K562 (cell line): ENCODE measurements at regions not wholly inside any gene's neighbourhood (a gene's known extent, or its start where the extent isn't known, plus 50 kb on each side); places are given as distances from the start of the nearest gene placed in this dataset.

Experiments used
- ATAC-seq: fragments of 200-7000 bp; cut with Tn5 transposase; 3 replicates; pipeline ENCODE4 v1.9.1; 2020; ENCODE audit warnings: moderate library complexity
- BruUV-seq: library from RNA; stranded (reverse); fragments of 400-500 nt; replicated peaks from 2 replicates; lab custom pipeline; 2021; lab: Mats Ljungman, UMichigan
- CTCF ChIA-PET: fragments of 300-600 bp; formaldehyde crosslinking; extraction: SDS; loops from one replicate; lab custom pipeline; 2021; ENCODE audit warnings: low intra/inter-chr PET ratio; lab: Yijun Ruan, JAX
- POLR2A ChIA-PET: fragments of 300-600, 350-650 bp; sonication (Branson Sonifier 250); formaldehyde crosslinking; extraction: SDS; loops from one replicate; lab custom pipeline; 2021; ENCODE audit warnings: antibody characterized with exemption, inconsistent platforms; lab: Yijun Ruan, JAX
- DNase-seq, 4 experiments: peaks; one replicate each; pipeline versions ENCODE4 v3.0.0 to v3.0.0-alpha.2; 2011 to 2018; ENCODE audit warnings: low spot score in 3 of 4, mixed read lengths in 3 of 4; ENCODE audit errors: extremely low read depth in 1 of 4
- FAIRE-seq: peaks from 2 replicates; lab custom pipeline; 2011; peaks lifted over from hg19 to GRCh38; lab: Jason Lieb, UNC
- H2AFZ ChIP-seq: 2 replicates; pipeline ENCODE4 v1.6.0; 2011; ENCODE audit warnings: low read depth, low read length, control low read depth, inconsistent platforms
- H3K27ac ChIP-seq: fragments of 200-600 bp; 3 replicates; pipeline ENCODE4 v1.8.0; 2011; ENCODE audit warnings: low read depth, mild to moderate bottlenecking, control low read depth, inconsistent platforms, low read length, moderate library complexity, mixed read lengths; ENCODE audit errors: extremely low read depth
- H3K27me3 ChIP-seq, 2 experiments: fragments of 300-600 bp in 1 of 2; 2 replicates in 1 of 2; 3 replicates in 1 of 2; pipeline versions ENCODE4 v1.6.0 to v1.8.0; 2011; ENCODE audit warnings: inconsistent platforms in 2 of 2, low read length in 2 of 2, mild to moderate bottlenecking in 1 of 2, mixed read lengths in 1 of 2, moderate library complexity in 1 of 2; ENCODE audit not compliant: control insufficient read depth in 2 of 2, insufficient read depth in 2 of 2
- H3K36me3 ChIP-seq: fragments of 300-600 bp; 3 replicates; pipeline ENCODE4 v1.8.0; 2011; ENCODE audit warnings: mild to moderate bottlenecking, low read length, inconsistent platforms; ENCODE audit not compliant: control insufficient read depth, insufficient read depth
- H3K4me1 ChIP-seq, 2 experiments: fragments of 200-600 bp in 1 of 2; replicated peaks in 1 of 2; 2 replicates in 1 of 2; 3 replicates in 1 of 2; pipeline versions ENCODE4 v1.5.1 to v1.8.0; 2011; ENCODE audit warnings: inconsistent platforms in 2 of 2, low read length in 2 of 2, mild to moderate bottlenecking in 1 of 2, mixed read lengths in 1 of 2, moderate library complexity in 1 of 2; ENCODE audit not compliant: control insufficient read depth in 2 of 2, insufficient read depth in 2 of 2
- H3K4me2 ChIP-seq: 2 replicates; pipeline ENCODE4 v1.6.1; 2011; ENCODE audit warnings: low read length, control low read depth, inconsistent platforms, mixed read lengths; ENCODE audit not compliant: insufficient read depth
- H3K4me3 ChIP-seq: fragments of 200-600 bp; sonication (generic), shearing (Covaris generic); 2 replicates; pipeline ENCODE4 v1.5.1; 2016; ENCODE audit warnings: control low read depth, inconsistent platforms
- H3K79me2 ChIP-seq: fragments of 200-600 bp; 3 replicates; pipeline ENCODE4 v1.8.0; 2011; ENCODE audit warnings: low read length, inconsistent platforms; ENCODE audit not compliant: control insufficient read depth, insufficient read depth
- H3K9ac ChIP-seq, 2 experiments: 2 replicates each; pipeline versions ENCODE4 v1.6.0 to v1.6.1; 2011; ENCODE audit warnings: low read depth in 2 of 2, low read length in 2 of 2, control low read depth in 1 of 2, inconsistent platforms in 1 of 2, mild to moderate bottlenecking in 1 of 2, mixed read lengths in 1 of 2; ENCODE audit not compliant: insufficient read depth in 1 of 2
- H3K9me1 ChIP-seq: one replicate; pipeline ENCODE4 v1.6.0; 2011; ENCODE audit warnings: inconsistent platforms, mild to moderate bottlenecking, low read length, moderate library complexity; ENCODE audit not compliant: control insufficient read depth, insufficient read depth
- H3K9me3 ChIP-seq: replicated peaks from 2 replicates; pipeline ENCODE4 v1.5.1; 2011; ENCODE audit warnings: low read depth, low read length, inconsistent platforms; ENCODE audit not compliant: control insufficient read depth, insufficient read depth
- H4K20me1 ChIP-seq: replicated peaks from 2 replicates; pipeline ENCODE4 v1.6.1; 2011; ENCODE audit warnings: low read length, inconsistent platforms, mixed read lengths; ENCODE audit not compliant: control insufficient read depth, insufficient read depth
- CREBBP ChIP-seq: IDR thresholded peaks from one replicate; pipeline ENCODE4 v1.6.1; 2012; ENCODE audit warnings: low read depth, mild to moderate bottlenecking, control low read depth, inconsistent platforms, low read length
- DLX4 ChIP-seq: fragments of 250-450 bp; sonication (Bioruptor Pico); IDR thresholded peaks from 2 replicates; pipeline ENCODE4 v1.6.1; 2021; ENCODE audit warnings: mild to moderate bottlenecking
- FOXA1 ChIP-seq: fragments of 450-650 bp; IDR thresholded peaks from 2 replicates; pipeline ENCODE4 v1.6.1; 2016; ENCODE audit warnings: mild to moderate bottlenecking, borderline replicate concordance
- GTF3C2 ChIP-seq: IDR thresholded peaks from 3 replicates; pipeline ENCODE4 v1.6.1; 2011; ENCODE audit warnings: borderline replicate concordance, mild to moderate bottlenecking, moderate library complexity; ENCODE audit not compliant: insufficient read length; ENCODE audit errors: extremely low read depth
- HIVEP1 ChIP-seq: fragments of 250-450 bp; sonication (Bioruptor Pico); IDR thresholded peaks from 2 replicates; pipeline ENCODE4 v1.4.0; 2020; ENCODE audit warnings: mild to moderate bottlenecking
- HMG20B ChIP-seq: fragments of 250-450 bp; sonication (Bioruptor Pico); IDR thresholded peaks from 2 replicates; pipeline ENCODE4 v1.5.0; 2021; ENCODE audit warnings: mild to moderate bottlenecking
- KDM2B ChIP-seq: fragments of 250-450 bp; sonication (Bioruptor Pico); IDR thresholded peaks from 2 replicates; pipeline ENCODE4 v1.8.0; 2021; ENCODE audit warnings: mild to moderate bottlenecking, moderate library complexity
- MITF ChIP-seq: IDR thresholded peaks from 2 replicates; pipeline ENCODE4 v1.6.1; 2014; ENCODE audit warnings: antibody characterized with exemption
- PPARD ChIP-seq: fragments of 250-450 bp; sonication (Bioruptor Pico); IDR thresholded peaks from 2 replicates; pipeline ENCODE4 v1.8.0; 2022; ENCODE audit warnings: inconsistent platforms, mild to moderate bottlenecking, moderate library complexity
- RFX7 ChIP-seq: fragments of 250-450 bp; sonication (Bioruptor Pico); IDR thresholded peaks from 2 replicates; pipeline ENCODE4 v1.5.1; 2021; ENCODE audit warnings: mild to moderate bottlenecking
- USF2 ChIP-seq: sonication (generic); formaldehyde crosslinking; IDR thresholded peaks from 2 replicates; pipeline ENCODE4 v1.5.0; 2020; ENCODE audit warnings: missing genetic modification reagents
- ZBTB17 ChIP-seq: fragments of 450-650 bp; formaldehyde crosslinking; IDR thresholded peaks from 2 replicates; pipeline ENCODE4 v1.4.0; 2020; ENCODE audit warnings: mild to moderate bottlenecking
- ZKSCAN8 ChIP-seq: fragments of 200-800 bp; sonication (Bioruptor generic); IDR thresholded peaks from 2 replicates; pipeline ENCODE4 v1.6.1; 2016; ENCODE audit warnings: missing genetic modification characterization, missing compliant biosample characterization
- ZNF133 ChIP-seq: fragments of 250-450 bp; sonication (Bioruptor Pico); IDR thresholded peaks from 2 replicates; pipeline ENCODE4 v1.4.0; 2020; ENCODE audit warnings: mild to moderate bottlenecking
- ZNF3 ChIP-seq: fragments of 250-450 bp; sonication (Bioruptor Pico); IDR thresholded peaks from 2 replicates; pipeline ENCODE4 v1.5.0; 2021; ENCODE audit warnings: mild to moderate bottlenecking, moderate library complexity
- ZNF444 ChIP-seq: fragments of 250-450 bp; sonication (Bioruptor Pico); IDR thresholded peaks from 2 replicates; pipeline ENCODE4 v1.4.0; 2020; ENCODE audit warnings: mild to moderate bottlenecking, moderate library complexity
- ZNF79 ChIP-seq: fragments of 250-450 bp; sonication (Bioruptor Pico); IDR thresholded peaks from 2 replicates; pipeline ENCODE4 v1.4.0; 2020; ENCODE audit warnings: low read depth, mild to moderate bottlenecking, moderate library complexity
- WGBS: fragments of 100-300 bp; shearing (Covaris generic); methylation state at CpG from one replicate; pipeline ENCODE4 v1.1.6; 2016; ENCODE audit warnings: low coverage, mixed read lengths; ENCODE audit not compliant: insufficient coverage; ENCODE audit errors: missing lambda C conversion rate; 5-methylcytosine and 5-hydroxymethylcytosine counted together
- in situ Hi-C: fragments of 300-500 bp; cut with MboI; formaldehyde crosslinking; loops from 4 replicates; pipeline ENCODE4 v1.15.0; 2018; ENCODE audit warnings: inconsistent platforms, mixed read lengths
- intact Hi-C: fragments of 100-400 bp; cut with micrococcal nuclease; formaldehyde crosslinking; loops from 2 replicates; pipeline ENCODE4 v1.14.2; 2022

GRCh38 chr12:9264546-9264945, 56.4 kb upstream of the PZP start:
- no peak for ATAC-seq
- Histone ChIP-seq H3K9me3 (no peaks in the 10 kb centered on the region; the same call in 1 of the 2 replicates), H4K20me1 (no peaks in the 10 kb centered on the region), H3K79me2 (no peaks in the 10 kb centered on the region), H3K27me3 (peaks cover 0 to 4% of the 10 kb centered on the region in 2 experiments; a peak in 2 of 5 replicates), H3K36me3 (no peaks in the 10 kb centered on the region), H3K27ac (no peak overlapping the region), H3K9me1 (no peaks in the 10 kb centered on the region), H2AFZ (no peak overlapping the region), H3K9ac (no peak overlapping the region), H3K4me1 (no peaks in the 10 kb centered on the region; a peak in 2 of 5 replicates), H3K4me2 (no peak overlapping the region), H3K4me3 (no peak overlapping the region)
- BruUV-seq, result no TSS peak
- TF ChIP-seq RFX7 (CRISPR knock-in tag) (no peak), KDM2B (CRISPR knock-in tag) (no peak), ZNF79 (CRISPR knock-in tag) (no peak), CREBBP (no peak), ZKSCAN8 (CRISPR knock-in tag) (no peak), FOXA1 (no peak), USF2 (no peak), ZBTB17 (CRISPR knock-in tag) (no peak), ZNF133 (CRISPR knock-in tag) (no peak), HIVEP1 (CRISPR knock-in tag) (no peak), HMG20B (CRISPR knock-in tag) (no peak), PPARD (CRISPR knock-in tag) (no peak), MITF (no peak), GTF3C2 (no peak), ZNF3 (no peak), ZNF444 (no peak), DLX4 (CRISPR knock-in tag) (no peak)
- no peak for FAIRE-seq
- CTCF ChIA-PET, result no interaction called here
- POLR2A ChIA-PET, result no interaction called here
- no peak for DNase-seq
- WGBS, result 0% methylated on average over 1 of the region's 1 CpG
- intact Hi-C loops, result no loop called here
- in situ Hi-C loops, result no loop called here
